ENCODE measurements at regions not wholly inside any gene's neighbourhood (a gene's known extent, or its start where the extent isn't known, plus 50 kb on each side); places are given as distances from the start of the nearest gene placed in this dataset.
A peak's percentile ranks its signal among the peaks of the same experiment; 100 is the strongest.
"Not testable (repeated sequence)": the region's sequence is repeated elsewhere in the genome, so short reads cannot be mapped to it uniquely, and the experiment has no call there.

DNA sequence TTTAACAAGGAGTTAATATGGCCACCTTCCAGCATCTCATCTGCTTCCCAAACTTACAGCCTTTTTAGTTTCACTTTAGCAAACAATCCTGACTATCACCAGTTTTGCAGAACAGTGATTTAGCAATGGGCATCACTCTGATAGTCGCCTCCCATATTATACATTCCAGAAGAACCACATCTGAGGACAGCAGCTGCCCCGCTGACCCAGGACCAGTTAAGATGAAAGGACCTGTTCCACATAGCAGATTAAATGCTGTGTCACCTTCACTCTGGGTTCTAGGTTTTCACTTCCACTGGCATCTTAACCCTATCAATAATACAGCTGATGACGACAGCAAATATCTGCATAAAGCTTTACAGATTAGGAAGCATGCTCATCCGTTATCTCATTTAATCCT is 99.8 kb downstream of the TRIM69 start:
- DNase-seq, result no peak
- Histone ChIP-seq H3K36me3 (replicated peaks; ENCODE audit: control insufficient read depth, insufficient read depth, low read length) (no peaks in the 10 kb centered on the region), H3K27me3 (ENCODE audit: control insufficient read depth, insufficient read depth, low read length) (no peaks in the 10 kb centered on the region), H3K4me3 (ENCODE audit: insufficient read depth, low read depth, low read length) (no peak overlapping the region)

DNA sequence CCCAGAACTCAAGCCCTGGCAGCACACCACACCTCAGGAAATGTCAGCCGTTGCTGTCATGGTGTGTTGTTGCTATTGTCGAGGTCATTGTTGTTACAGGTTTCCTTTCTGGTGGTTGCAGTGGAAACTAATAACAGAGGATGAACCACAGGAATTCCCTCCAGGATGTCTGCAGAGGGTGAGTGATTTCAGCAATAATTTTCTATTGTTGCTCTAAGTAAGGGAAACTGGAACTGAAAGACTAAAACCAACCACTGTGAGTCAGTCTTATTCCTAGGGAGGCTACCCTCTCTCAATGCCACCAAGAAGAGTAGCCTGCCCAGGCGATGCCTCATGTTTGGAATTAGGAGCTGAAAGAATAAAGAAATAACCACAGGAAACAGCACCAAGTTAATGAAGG is 102.6 kb downstream of the TRIM69 start:
- not testable (repeated sequence) for H3K36me3 ChIP-seq (replicated peaks; ENCODE audit: control insufficient read depth, insufficient read depth, low read length); H3K27me3 ChIP-seq (ENCODE audit: control insufficient read depth, insufficient read depth, low read length); DNase-seq; H3K4me3 ChIP-seq (ENCODE audit: insufficient read depth, low read depth, low read length)

DNA sequence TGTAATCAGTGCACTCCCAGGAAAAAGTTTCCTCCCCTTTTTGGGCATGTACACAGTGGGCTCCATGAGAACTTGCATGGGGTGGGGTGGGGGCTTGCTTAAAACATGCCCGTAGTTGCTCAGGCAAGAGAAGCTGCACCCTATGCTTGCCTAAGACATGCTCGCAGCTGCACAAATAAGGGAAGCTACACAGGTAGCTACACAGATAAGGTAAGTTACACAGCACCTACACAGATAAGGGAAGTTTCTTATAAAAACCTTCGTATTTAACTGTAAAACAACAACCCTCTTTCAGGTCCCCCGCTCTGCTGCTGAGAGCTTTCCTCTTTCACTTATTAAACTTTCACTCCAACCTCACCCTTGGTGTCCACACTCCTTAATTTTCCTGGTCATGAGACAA is 105.4 kb downstream of the TRIM69 start:
- not testable (repeated sequence) for H3K36me3 ChIP-seq (replicated peaks; ENCODE audit: control insufficient read depth, insufficient read depth, low read length); DNase-seq; H3K27me3 ChIP-seq (ENCODE audit: control insufficient read depth, insufficient read depth, low read length); H3K4me3 ChIP-seq (ENCODE audit: insufficient read depth, low read depth, low read length)

DNA sequence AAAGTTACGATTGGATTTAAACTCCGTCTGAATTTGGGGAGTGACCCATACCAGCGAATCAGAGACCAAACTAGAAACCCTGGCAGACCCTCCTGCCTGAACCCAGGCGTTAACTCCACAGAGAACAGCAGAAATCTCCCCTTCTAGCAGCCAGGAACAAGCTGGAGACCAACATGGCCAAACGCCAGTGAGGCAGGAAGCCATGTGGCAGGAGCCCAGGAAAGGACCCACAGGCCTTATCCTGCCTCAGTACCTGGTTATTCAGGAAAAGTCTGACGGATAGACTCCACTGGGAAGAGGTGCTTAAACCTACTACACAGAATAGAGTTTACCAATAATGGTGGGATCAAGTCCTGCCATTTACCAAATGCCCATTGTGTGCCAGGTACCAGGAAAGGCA is 106.6 kb downstream of the TRIM69 start:
- not testable (repeated sequence) for H3K27me3 ChIP-seq (ENCODE audit: control insufficient read depth, insufficient read depth, low read length); DNase-seq; H3K4me3 ChIP-seq (ENCODE audit: insufficient read depth, low read depth, low read length); H3K36me3 ChIP-seq (replicated peaks; ENCODE audit: control insufficient read depth, insufficient read depth, low read length)

DNA sequence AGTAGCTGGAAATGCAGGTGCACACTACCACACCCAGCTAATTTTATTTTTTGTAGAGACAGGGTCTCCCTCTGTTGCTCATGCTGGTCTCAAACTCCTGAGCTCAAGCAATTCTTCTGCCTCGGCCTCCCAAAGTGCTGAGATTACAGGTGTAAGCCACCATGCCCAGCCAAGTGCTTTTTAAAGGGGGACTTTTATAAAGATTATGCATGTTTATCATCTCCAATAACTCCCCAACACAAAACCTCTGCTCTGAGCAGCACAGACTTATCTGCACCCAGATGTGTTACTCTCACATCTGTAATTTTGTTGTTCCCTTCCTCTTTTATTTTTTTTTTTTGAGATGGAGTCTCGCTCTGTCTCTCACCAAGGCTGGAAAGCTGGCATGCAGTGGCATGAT is 108.6 kb downstream of the TRIM69 start:
- DNase-seq; H3K4me3 ChIP-seq (ENCODE audit: insufficient read depth, low read depth, low read length); H3K36me3 ChIP-seq (replicated peaks; ENCODE audit: control insufficient read depth, insufficient read depth, low read length); H3K27me3 ChIP-seq (ENCODE audit: control insufficient read depth, insufficient read depth, low read length): not testable (repeated sequence)

DNA sequence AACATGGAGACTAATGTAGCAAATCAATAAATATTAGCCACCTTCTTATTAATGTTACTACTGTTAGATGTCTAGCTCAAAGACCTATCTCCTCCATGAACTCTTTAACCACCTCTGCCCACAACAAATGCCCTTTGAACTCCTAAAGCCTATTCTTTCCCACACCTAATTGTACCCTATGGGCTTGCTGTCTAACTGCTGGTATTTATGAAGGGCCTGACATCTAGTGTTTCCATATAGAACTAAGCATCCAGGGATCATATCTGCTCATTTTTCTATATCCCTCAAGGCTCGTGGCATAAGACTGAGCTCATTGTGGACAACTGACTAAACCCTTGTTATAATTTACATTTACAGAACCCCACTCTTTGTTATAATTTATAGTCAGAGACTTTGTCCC is 109.8 kb downstream of the TRIM69 start:
- H3K4me3 ChIP-seq (ENCODE audit: insufficient read depth, low read depth, low read length); DNase-seq; H3K27me3 ChIP-seq (ENCODE audit: control insufficient read depth, insufficient read depth, low read length); H3K36me3 ChIP-seq (replicated peaks; ENCODE audit: control insufficient read depth, insufficient read depth, low read length): not testable (repeated sequence)

DNA sequence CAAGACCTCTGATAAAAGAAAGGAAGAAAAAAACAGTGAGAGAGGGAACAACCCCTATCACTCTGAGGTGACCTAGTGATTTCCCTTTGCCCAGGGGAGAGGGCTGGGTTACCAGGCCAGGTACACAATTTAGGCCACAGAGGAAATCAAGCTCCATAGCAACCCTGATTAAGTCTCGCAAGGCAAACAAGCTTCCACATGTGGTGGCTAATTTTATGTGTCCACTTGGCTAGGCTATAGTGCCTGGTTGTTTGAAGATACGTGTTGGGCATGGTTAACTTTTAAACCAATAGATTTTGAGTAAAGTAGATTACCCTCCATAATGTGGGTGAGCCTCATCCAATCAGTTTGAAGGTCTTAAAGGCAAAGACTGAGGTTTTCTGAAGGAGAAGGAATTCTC is 108.9 kb upstream of the TERB2 start:
- H3K36me3 ChIP-seq (replicated peaks; ENCODE audit: control insufficient read depth, insufficient read depth, low read length); H3K27me3 ChIP-seq (ENCODE audit: control insufficient read depth, insufficient read depth, low read length); DNase-seq; H3K4me3 ChIP-seq (ENCODE audit: insufficient read depth, low read depth, low read length): not testable (repeated sequence)

DNA sequence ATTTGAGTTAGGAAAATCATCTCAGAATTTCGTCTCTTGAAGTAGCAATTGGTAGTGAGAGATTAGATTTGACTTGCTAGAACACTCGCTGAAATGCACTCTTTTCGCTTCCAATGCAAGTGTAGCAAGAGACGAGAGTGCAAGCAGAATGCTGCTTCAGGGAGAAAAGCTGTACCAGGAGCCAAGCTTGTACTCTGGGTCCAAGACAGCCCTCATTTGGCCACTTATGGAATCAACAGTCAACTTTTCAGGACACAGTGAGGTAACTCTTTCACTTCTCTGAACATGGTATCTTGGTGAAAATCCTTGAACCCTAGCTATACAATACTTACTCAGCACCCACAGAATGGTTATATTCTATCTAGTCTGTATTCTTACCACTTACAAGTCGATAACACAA is 107.6 kb upstream of the TERB2 start:
- not testable (repeated sequence) for H3K27me3 ChIP-seq (ENCODE audit: control insufficient read depth, insufficient read depth, low read length); H3K4me3 ChIP-seq (ENCODE audit: insufficient read depth, low read depth, low read length); H3K36me3 ChIP-seq (replicated peaks; ENCODE audit: control insufficient read depth, insufficient read depth, low read length); DNase-seq

DNA sequence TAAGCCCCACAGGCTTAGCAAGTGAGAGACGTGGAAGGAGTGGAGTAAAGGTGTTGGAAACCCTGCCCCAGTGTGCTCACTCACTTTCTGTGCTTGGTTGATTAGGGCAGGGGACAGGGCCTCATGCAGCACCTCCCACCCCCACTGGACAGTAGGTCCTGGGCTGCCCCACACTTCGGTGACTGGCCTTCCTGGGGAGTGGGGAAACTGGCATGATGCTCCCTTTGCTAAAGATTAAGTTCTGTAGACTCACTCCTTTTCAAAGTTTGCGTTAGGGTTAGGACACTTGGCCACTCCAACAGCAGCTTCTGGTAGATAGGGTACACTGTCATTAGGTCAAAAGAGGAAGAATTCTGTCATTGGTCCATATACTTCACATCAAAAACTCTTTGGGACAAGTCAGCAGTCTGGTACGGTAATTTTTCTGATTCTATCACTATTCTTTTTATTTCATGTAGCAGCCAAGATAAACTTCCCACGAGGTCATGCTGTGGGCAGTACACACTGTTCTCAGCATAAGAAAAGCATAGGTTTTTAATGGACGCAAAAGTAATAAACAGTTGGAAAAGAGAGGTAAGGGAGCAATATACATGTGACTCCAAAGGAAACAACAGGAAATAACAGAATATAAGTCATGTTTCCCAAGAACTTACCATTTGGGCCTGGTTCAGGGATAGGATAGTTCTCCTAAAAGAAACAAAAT is 106.6 kb upstream of the TERB2 start:
- not testable (repeated sequence) for H3K27me3 ChIP-seq (ENCODE audit: control insufficient read depth, insufficient read depth, low read length); DNase-seq; H3K4me3 ChIP-seq (ENCODE audit: insufficient read depth, low read depth, low read length); H3K36me3 ChIP-seq (replicated peaks; ENCODE audit: control insufficient read depth, insufficient read depth, low read length)

DNA sequence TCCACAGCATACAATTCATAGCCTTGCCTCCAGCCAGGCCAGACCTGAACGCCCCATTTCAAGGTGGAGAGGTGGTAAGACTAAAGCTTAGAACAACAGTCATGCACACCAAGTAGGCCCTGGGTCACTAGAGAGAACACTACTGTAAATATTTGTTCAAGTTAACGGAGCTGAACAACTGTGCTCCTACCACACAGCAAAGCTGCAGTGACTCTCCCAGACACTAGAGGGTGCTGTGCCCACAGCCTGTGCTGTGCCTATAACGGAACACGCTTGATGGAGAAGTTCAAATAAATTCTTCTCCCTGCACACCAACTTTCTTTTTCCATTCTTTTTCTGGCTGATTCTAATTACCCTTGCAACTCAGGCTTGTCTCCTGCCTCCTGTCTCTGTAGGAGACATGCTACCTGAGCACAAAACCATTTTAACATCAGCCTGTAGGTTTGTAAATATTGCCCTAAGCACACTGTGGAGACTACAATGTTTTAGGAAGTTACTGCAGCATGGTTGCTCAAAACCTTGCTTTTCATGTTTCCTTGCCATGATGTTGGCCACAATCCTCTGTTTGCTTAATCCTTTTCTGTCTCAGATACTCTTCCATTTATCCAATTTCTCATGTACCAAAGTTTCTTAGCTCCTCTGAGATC is 103.1 kb upstream of the TERB2 start:
- H3K4me3 ChIP-seq (ENCODE audit: insufficient read depth, low read depth, low read length); H3K36me3 ChIP-seq (replicated peaks; ENCODE audit: control insufficient read depth, insufficient read depth, low read length); H3K27me3 ChIP-seq (ENCODE audit: control insufficient read depth, insufficient read depth, low read length): not testable (repeated sequence)
- peak; percentile 47 for DNase-seq

DNA sequence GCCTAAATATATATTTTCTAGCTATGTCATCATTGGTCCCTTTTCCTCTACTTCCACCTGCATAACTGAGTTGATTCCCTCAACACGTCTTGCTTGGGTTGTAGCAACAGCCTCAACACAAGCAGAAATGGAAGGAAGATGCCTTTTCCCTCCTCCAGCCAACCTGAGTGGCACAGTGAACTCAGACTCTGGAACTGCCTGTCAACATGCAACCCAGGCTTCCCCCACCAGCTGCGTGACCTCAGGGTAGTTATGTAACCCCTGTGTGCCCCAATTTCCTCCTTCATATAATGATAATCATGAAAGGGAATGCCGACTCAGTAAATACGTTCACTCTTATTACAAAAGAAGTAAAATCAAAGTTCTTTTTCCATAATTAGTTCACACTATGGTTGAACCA is 101.8 kb upstream of the TERB2 start:
- not testable (repeated sequence) for H3K27me3 ChIP-seq (ENCODE audit: control insufficient read depth, insufficient read depth, low read length); H3K36me3 ChIP-seq (replicated peaks; ENCODE audit: control insufficient read depth, insufficient read depth, low read length); H3K4me3 ChIP-seq (ENCODE audit: insufficient read depth, low read depth, low read length); DNase-seq

DNA sequence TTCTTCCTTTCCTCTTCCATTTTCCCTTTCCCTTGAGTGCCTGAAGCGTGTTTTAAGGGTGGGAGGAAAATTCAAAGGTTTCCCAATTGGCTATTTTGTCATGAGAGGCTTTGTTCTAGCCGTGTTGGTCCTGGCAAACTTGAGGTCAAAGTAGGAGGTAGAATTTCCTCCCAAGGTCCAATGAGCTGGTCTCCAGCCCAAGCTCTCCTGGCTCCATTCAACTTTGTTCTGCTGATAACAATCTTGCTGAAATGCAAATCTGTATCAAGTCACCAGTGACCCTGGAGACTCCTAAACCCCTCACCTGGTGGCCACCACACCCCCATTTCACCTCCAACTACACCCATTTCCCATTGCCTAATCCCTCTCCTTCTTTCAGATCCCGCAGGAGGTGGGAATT is 100.2 kb upstream of the TERB2 start:
- not testable (repeated sequence) for H3K4me3 ChIP-seq (ENCODE audit: insufficient read depth, low read depth, low read length); DNase-seq; H3K27me3 ChIP-seq (ENCODE audit: control insufficient read depth, insufficient read depth, low read length); H3K36me3 ChIP-seq (replicated peaks; ENCODE audit: control insufficient read depth, insufficient read depth, low read length)

DNA sequence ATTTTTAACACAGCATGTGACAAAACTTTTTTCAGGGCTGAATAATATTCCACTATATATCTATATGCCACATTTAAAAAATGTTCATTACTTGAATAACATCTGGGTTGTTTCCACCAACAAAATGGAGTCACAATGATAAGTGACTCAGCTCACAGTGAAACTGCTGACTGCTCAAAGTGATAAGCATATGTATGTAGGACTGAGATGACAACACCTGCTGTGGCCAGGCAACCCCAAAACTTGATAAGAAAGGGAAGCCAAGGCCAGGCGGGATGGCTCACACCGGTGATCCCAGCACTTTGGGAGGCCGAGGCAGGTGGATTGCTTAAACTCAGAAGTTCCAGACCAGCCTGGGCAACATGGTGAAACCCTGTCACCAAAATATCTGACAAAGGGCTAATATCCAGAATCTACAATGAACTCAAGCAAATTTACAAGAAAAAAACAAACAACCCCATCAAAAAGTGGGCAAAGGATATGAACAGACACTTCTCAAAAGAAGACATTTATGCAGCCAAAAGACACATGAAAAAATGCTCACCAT is 99.2 kb upstream of the TERB2 start:
- not testable (repeated sequence) for H3K36me3 ChIP-seq (replicated peaks; ENCODE audit: control insufficient read depth, insufficient read depth, low read length); DNase-seq; H3K27me3 ChIP-seq (ENCODE audit: control insufficient read depth, insufficient read depth, low read length); H3K4me3 ChIP-seq (ENCODE audit: insufficient read depth, low read depth, low read length)

DNA sequence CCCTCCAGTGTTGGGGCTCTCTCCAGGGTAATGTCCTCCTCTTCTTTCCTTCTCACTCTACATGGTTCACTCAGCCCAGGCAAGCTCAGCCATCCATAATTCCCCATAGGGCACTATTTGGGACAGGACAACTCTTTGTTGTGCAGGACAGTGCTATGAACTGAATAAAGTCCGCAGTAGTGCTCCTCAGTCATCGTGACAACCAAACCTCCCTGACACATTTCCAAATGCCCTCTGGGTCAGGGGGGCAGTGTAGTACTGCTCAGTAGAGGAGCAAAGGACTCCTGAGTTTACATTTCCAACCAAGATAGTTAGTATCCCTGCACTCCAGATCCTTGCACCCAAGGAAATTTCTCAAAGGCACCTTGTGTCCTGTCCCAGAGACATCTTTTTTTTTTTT is 97.4 kb upstream of the TERB2 start:
- not testable (repeated sequence) for H3K27me3 ChIP-seq (ENCODE audit: control insufficient read depth, insufficient read depth, low read length); DNase-seq; H3K4me3 ChIP-seq (ENCODE audit: insufficient read depth, low read depth, low read length); H3K36me3 ChIP-seq (replicated peaks; ENCODE audit: control insufficient read depth, insufficient read depth, low read length)

DNA sequence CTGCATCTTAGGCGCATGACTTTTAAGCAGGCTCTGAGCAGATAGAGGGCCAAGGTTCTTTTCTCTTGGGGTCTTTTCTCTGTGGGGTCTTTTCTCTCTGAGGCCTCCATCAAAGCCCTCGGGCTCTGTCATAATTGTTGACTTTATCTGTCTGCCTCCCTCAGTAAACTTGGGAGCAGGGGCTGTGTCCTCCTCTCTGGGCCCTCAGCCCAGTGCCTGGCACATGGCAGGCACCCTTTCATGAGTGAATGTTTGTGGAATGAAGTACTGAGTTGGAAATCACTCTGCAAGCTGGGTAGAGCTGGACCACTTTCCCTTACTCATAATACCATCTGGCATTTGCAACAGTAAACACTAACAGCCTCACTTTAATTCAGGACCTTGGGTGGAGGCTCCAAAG is 96.3 kb upstream of the TERB2 start:
- not testable (repeated sequence) for H3K4me3 ChIP-seq (ENCODE audit: insufficient read depth, low read depth, low read length); H3K36me3 ChIP-seq (replicated peaks; ENCODE audit: control insufficient read depth, insufficient read depth, low read length); H3K27me3 ChIP-seq (ENCODE audit: control insufficient read depth, insufficient read depth, low read length); DNase-seq

Measured in H7 (cell line).